Endometrial microvascular endothelial cells (primary cell): ENCODE measurements at regions not wholly inside any gene's neighbourhood (a gene's known extent, or its start where the extent isn't known, plus 50 kb on each side); places are given as distances from the start of the nearest gene placed in this dataset.
"Not testable (repeated sequence)": the region's sequence is repeated elsewhere in the genome, so short reads cannot be mapped to it uniquely, and the experiment has no call there.

Source experiments
- in situ Hi-C: cut with HindIII; loops from 2 replicates; pipeline ENCODE4 v1.10.0; 2017; ENCODE audit warnings: low sequenced_read_pairs, low pct_unique_long_range_greater_than_20kb; ENCODE audit errors: inconsistent ontology term

DNA sequence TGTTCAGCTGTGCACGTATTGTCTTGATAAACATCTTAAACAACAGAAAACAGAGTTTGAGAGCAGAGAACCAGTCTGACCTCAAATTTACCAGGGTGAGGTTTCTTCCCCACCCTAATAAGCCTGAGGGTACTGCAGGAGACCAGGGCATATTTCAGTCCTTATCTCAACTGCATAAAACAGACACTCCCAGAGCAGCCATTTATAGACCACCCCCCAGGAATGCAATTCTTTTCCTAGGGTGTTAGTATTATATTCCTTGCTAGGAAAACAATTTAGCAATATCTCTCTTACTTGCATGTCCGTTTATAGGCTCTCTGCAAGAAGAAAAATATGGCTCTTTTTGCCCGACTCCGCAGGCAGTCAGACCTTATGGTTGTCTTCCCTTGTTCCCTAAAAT lies 747.2 kb downstream of the TTLL7 start:
- in situ Hi-C loops, result not testable (repeated sequence)

DNA sequence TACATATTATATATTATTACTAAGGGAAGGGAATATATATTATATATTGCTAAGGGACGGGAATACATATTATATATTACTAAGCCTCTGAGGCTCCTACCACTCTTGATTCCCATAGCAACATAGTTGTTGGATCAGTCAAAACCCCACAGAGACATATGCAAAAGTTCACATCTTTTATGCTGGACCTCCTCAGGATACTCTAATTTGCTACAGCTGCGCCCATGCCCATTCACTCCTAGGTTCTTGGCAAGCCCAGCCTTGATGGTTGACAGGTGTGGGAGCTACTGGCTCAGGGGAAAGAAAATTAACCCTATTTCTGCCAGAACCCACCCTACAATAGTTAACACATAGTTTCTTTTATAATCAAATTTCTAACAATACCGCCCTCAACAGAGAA lies 752.2 kb downstream of the TTLL7 start:
- in situ Hi-C loops, result not testable (repeated sequence)

DNA sequence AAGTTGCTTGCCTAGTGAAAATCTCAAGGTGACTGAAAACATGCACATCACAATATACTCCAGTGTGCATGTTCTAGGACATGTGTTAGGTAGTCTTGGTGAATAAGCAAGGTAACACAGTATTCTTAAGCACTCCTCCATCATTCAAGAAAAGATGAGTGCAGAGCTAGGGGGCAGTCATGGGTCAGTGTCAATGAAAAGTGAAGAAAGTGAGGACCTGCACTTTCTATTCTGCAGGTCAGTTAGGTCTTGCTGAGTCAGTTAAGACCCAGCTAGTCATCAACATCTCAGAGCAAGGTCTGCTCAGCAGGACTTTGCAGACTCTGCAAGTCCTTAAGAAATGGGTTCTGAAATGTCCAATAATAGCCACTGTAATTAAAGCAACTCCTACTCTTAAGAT lies 754.1 kb downstream of the TTLL7 start:
- in situ Hi-C loops, result not testable (repeated sequence)

DNA sequence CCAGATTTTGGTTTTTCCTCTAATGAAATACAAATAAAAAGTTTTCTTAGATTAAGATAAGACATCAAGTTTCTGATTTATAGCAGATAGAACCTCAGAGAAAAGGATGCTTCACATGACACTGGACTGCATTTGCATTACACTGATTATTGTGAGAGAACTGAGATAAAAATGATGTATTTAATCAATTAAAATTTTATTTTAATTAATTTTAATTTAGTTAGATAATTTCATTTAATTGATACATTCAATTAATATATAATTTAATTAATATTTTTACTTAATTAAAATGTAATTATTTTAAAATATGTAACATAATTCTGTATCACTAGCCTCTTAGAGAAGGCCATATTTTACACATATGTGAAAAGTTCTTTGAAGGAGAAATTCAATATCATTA lies 759.4 kb downstream of the TTLL7 start:
- in situ Hi-C loops, result not testable (repeated sequence)

DNA sequence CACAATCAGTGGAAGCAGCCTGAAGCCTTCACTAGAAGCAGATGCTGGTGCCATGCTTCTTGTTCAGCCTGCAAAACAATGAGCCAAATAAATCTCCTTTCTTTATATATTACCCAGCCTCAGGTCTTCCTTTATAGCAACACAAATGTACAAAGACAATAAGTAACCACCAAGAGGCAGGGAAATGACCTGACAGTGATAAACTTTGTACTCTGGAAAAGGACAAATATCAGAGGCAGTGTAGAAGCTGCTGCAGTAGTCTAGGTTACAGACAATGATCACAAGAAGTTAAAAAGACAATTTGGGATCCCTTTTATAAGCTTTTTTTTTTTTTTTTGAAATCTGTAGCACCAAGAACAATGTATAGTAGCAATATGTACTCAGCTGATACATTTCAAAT lies 760.3 kb downstream of the TTLL7 start:
- in situ Hi-C loops, result not testable (repeated sequence)

DNA sequence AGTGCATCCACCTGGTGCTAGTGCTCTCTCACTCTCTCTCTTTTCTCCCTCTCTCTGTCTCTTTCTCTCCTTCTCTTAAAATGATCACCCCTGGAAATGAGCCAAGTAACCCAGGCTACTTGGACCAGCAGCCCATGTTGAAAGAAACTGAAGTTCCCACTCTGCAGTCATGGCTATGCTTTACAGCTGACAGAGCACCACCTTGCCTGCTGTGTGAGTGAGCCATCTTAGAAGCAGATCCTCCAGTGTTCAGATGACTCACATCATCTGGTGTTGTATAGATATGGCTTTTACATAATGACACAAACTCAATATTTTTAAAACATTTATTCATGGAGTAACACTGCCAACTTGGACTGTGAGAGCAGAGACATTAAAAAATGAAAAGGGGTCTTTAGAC lies 779.1 kb downstream of the TTLL7 start:
- in situ Hi-C loops, result not testable (repeated sequence)

DNA sequence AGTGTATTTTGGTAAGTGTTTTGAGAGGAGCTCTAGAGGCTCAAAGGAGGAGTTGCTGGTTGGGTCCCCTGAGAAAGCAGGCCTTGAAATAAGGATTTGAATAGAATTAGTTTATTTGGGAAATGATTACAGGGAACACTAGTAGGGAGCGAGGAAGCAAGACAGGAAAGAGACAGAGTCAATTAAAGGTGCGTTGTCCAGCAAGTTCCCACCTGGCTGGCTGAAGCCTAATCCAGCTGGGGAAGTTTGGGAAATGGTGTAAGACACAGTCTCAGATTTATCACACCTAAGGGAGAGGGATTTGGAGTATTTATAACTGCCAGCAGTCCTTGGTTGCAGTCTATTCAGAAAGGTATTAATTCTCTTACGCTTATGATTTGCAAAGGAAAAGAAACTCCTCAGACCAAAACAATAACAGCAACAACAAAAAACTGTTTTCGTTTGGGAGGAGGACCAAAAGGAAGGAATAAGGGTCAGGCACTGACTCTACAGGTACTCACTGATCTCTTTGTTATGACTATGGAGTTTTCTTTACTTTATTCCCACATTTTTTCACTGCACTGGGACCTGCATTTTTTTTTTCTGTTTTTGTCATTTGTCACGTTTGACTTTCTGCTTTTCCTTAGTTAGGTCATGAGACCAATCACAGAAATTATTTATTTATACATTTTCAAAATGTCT lies 780.8 kb downstream of the TTLL7 start:
- in situ Hi-C loops, result not testable (repeated sequence)

DNA sequence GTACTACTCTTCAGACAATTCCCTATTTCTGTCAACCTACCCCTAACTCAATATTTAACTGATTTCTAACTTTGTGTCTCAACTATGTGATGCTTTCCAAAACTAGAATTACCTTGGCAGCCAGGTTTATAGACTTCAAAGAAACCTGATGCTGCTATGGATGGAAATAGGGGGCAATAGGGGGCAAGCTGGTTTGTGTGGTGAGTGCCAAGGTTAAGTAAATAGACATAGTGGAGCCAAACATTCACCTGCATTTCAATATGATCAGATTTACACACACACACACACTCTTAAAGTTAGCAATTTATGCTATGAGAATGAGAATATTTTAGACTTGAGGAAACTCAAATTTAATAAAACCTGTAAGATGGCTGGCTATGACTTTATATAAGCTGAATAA lies 784.6 kb downstream of the TTLL7 start:
- in situ Hi-C loops, result not testable (repeated sequence)

DNA sequence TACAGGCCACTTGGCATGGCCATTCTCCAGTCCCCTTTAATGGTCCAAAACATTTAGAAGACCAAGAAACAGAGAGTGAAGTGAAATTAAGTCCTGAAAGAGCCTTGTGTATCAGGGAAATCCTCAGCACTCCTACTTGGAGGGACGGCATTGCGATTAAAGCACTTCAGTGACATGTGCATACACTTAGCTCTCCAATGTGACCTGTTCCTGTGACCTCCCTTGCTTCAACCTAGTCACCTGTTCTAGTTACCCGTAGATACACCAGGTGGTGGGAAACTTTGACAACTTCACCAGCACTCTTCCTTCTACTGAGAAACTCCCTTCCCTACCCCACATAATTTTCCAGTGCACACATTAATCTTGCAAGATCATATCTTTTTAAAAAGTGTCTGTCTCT lies 785.3 kb downstream of the TTLL7 start:
- in situ Hi-C loops, result not testable (repeated sequence)

DNA sequence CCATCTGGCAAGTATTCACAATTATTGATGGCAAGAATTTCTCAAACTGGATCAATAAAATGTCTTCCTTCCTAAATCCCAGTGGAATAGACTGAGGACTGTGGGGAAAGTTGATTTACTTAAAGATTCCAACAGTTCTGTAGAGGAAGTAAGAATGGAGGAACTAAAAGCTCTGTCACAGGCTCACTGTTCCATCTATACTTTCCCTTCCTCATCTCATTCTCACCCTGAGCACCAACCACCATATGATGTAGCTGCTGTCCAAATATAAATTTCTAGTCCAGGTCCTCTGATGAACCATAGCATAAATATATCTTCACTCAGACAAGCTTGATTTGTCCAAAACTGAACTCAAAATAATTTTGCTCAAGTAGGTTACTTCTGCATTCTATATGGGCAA lies 786.9 kb downstream of the TTLL7 start:
- in situ Hi-C loops, result not testable (repeated sequence)

DNA sequence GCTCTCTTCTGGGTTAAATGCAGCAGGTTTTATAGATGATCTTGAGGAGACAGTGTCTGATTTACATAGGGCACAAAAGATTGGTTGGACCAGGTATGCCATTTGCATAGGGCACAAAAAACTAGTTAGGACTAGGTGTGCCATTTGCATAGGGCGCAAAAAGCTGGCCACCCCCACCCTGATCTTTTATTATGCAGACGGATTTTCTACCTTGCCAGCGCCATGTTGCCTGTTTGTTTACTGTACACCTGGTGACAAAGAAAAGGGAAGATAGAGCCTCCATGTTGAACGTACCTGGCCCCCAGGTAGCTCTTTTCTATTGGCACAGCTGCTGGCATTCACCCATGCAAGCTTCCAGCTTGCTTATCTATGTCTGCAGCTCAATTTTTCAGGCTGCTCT lies 790.4 kb downstream of the TTLL7 start:
- in situ Hi-C loops, result not testable (repeated sequence)

DNA sequence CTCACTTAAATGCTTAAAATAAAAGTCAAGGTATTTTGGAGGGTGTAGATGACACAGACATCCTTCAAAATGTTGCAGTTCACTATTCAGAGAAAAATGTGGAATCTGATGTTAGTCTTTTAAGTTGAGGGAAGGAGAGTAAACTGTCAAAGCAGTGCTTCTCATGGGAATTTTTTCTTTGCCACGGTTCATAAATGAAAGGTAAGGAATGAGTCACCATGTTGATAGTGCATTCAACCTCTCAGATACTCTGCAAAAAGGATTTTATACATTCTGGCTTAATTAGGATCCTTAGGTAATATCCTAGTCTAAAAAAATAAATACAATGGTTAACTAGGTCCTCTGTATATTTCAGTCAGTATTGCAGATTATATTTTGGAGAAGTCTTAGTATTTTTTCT lies 804.3 kb downstream of the TTLL7 start:
- in situ Hi-C loops, result not testable (repeated sequence)

DNA sequence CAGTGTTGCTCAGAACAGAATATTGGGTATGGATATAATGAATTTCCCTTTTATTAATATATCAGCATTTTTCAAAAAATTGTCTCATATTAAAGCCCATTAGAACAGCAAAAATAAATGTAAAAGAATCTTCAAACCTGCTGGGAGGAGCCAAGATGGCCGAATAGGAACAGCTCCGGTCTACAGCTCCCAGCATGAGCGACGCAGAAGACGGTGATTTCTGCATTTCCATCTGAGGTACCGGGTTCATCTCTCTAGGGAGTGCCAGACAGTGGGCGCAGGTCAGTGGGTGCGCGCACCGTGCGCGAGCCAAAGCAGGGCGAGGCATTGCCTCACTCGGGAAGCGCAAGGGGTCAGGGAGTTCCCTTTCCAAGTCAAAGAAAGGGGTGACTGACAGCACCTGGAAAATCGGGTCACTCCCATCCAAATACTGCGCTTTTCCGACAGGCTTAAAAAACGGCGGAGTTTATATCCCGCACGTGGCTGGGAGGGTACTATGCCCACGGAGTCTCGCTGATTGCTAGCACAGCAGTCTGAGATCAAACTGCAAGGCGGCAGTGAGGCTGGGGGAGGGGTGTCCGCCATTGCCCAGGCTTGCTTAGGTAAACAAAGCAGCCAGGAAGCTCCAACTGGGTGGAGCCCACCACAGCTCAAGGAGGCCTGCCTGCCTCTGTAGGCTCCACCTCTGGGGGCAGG lies 816.8 kb downstream of the TTLL7 start:
- in situ Hi-C loops, result not testable (repeated sequence)

DNA sequence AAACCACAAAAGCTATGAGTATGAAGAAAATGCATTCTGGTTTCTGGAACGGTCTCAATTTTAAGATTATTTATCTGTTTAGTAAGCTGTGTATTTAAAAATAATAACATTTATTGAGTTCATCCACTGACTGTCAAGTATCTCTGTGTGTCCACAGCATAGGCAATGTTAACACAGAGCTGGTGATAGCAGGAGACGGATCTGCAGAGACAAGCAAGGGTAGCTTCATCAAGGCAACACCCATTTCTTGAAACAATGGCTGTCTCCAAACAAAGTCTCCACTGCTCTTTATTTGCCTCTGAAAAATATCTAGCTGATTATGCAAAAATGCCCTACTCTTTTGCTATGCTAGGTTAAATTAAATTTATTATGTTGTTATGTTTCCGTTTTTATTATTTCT lies 818.3 kb downstream of the TTLL7 start:
- in situ Hi-C loops, result not testable (repeated sequence)

DNA sequence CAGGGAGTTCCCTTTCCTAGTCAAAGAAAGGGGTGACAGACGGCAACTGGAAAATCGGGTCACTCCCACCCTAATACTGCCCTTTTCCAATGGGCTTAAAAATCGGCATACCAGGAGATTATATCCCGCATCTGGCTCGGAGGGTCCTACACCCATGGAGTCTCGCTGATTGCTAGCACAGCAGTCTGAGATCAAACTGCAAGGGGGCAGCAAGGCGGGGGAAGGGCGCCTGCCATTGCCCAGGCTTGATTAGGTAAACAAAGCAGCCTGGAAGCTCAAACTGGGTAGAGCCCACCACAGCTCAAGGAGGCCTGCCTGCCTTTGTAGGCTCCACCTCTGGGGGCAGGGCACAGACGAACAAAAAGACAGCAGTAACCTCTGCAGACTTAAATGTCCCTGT lies 831.3 kb downstream of the TTLL7 start:
- in situ Hi-C loops, result not testable (repeated sequence)

DNA sequence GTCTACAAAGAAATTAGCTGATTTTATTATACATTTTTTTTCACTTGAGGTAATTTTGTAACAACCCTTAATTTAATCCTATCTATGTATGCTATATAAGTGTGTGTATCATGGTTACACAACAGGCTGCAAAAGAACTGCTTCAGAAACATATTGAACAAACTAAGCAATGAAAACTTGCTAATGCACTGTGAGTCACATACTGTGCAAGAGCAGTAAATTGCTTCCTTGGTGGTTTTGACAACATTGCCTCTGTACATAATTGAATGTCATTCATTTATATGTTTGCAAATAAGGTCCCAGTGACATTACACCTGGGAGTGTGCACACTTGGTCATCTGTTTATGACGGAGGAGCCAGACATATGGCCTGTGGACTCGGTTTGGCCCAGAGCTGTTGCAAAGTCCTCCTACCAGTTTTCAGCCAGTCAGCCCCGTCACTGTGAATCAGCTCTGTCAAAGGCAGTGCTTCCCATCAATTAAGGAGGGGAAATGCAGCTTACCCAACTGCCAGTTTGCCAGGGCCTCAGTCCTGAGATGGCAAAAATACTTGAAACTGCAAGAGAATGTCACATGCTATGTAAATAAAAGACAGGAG lies 835.0 kb downstream of the TTLL7 start:
- in situ Hi-C loops, result not testable (repeated sequence)

DNA sequence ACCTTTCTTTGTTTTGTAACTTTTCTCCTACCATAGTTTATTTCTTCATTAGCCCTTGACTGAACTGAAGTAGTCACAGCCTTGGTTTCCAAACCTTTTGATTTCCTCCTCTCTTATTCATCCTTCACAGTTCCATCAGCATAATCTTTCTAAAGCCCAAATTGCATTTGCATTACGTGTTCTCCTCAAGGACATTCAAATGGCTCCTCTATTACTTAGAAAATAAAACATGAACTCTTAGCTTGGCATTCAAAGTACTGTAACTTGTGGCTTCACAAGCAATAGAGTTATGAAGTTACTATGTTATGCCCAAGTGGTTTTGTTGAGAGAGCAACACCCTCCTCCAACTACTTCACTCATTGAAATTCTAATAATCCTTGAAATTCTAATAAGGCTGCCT lies 840.0 kb downstream of the TTLL7 start:
- in situ Hi-C loops, result not testable (repeated sequence)

DNA sequence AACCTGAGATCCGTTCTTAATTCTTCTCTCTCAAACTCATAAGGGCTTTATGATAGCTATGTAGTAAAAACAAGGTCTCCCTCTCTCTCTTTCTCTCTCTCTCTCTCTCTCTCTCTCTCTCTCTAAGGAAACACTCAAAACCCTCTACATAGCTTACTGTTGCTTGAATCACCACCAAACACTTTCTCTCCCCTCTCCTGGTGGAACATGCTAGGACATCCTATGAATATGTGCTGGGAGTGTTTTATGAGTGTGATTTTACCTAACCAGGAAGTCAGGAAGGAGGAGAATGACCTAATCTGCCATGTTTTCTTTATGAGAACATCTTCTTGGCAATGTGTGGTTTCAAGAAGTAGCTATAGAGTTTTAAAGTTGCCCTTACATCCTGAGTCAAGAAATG lies 844.6 kb downstream of the TTLL7 start:
- in situ Hi-C loops, result not testable (repeated sequence)

DNA sequence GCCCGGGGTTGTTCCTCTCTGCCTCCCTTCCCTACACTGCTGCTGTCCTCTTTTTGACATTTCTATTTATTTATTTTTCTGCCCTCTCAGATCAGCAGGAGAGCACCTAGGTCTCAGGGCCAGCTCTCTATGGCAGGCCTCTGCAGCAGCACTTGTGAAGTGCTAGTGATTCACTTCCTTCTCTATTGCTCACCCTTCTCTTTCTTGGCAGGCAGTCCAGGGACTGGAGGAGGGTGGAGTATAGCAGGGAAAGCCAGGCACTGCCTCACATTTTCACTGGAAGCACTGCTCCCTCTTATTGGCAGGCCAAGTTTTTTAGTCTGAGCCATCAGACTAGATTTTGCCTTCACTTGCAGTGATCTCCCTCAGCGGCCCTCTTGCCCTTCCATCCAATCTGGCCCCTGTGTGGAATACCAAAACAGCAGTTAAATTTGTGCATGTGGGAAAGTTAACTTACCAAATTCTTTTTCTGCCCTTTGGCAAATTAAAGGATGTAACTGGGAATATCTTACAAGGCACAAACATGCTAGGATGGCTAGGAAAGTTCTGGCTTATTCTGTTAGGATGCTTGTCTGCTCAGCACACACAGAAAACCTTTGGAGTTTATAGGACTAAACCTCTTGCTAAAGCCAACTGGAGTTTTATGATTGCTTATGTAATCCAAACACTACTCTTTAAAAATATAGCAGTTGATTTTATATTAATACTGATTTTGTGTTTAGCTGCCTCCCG lies 847.6 kb downstream of the TTLL7 start:
- in situ Hi-C loops, result not testable (repeated sequence)

DNA sequence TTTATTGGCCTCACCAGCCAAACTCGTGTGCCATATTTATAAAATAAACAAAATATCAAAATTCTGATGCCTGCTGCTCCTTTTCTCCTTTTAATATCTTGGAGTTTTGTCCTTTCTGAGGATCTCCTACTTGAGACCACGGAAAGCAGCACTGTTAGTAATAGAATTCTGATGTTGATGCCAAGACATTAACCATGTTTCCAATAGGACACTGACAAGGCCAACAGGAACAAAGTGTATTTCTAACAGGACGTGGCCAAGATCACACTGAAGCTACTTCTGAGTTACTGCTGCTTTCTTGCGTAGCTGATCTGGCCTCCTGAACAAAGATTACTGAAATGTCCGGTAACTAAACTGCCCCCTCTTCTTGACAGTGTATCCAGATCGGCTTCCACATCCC lies 848.5 kb downstream of the TTLL7 start:
- in situ Hi-C loops, result not testable (repeated sequence)
